ENCODE measurements at regions not wholly inside any gene's neighbourhood (a gene's known extent, or its start where the extent isn't known, plus 50 kb on each side); places are given as distances from the start of the nearest gene placed in this dataset.
A peak's percentile ranks its signal among the peaks of the same experiment; 100 is the strongest.

DNA sequence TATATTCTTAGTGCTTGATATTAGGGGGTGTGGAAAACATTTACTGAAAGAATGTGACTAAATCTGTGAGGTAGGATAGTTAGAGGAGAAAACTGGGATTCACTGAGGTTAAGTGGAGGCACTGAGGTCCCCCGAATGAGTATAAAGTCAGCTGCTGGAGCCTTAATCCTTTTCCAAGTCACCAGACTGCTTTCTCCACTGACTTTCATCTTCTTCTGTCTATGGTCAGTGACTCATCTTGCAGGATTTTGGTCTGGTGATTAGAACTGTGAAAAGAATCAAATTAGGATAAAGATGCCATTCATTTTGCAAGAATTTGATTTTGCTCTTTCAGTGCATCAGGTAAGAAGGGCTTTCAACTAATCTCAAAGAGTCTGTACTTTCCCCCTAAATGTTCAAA lies 89.3 kb upstream of the ALDH1A1 start:
- no peak for DNase-seq (ENCODE audit: insufficient read length, low spot score)

DNA sequence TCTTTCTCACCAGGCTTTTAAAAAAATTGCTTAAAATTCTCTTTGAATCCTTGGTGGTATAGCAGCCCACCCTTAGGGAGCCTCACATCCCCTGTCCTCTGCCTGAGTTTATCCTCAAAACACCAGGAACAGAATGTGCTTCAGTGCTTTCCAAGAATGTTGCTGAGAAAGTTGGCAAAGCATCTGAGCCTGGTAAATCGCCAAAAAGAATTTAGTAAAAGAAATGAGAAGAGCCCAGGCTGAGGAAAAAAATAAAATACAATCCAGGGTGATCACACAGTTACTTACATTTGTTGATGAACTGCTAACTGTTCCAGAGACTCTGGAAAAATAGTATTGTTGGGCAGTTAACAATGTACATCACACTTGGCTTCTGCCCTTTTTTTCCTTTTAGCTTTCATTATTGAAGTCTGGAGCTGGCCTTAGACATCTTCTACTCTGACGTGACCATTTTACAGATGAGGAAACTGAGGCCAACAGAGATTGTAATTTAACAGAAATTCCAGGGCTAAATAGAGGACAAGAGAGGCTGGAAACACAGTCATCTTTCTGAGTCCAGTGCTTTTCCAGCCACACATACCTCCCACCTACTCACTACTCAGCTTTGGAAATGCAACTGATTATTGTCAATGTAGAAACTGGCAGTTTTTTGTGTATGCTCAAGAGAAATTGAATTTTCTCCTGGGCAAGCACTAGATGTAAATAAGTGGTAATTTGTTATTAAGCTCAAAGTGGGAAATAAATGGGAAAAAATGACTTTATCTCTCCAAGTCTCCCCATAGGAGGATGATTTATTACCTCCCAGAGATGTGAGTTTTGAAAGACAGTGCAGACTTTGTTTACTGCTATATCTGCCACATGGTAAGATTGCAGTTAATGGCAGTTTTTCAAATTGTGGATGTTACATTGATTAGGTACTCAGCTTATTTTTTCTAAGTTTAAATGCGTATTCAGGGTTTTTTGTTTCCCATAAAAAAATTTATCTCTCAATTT lies 86.7 kb upstream of the ALDH1A1 start:
- no peak for DNase-seq (ENCODE audit: insufficient read length, low spot score)
- TF ChIP-seq TAF1 (IDR thresholded peaks at IDR 0.05; ENCODE audit: low read depth, low read length): no peak
- no peak for TF ChIP-seq SPI1 (IDR thresholded peaks at IDR 0.05; ENCODE audit: low read depth, low read length)
- no peak for TF ChIP-seq POU2F2 (IDR thresholded peaks at IDR 0.05; ENCODE audit: low read depth, low read length)
- no peak for TF ChIP-seq POLR2A (IDR thresholded peaks at IDR 0.05; ENCODE audit: low read depth, low read length)
- no peak for TF ChIP-seq PAX5 (IDR thresholded peaks at IDR 0.05; ENCODE audit: insufficient read depth, low read length, severe bottlenecking)
- TF ChIP-seq POLR2AphosphoS5 (IDR thresholded peaks at IDR 0.05; ENCODE audit: low read depth, low read length): no peak
- no peak for FAIRE-seq

More for the DNA sequence above, 89.3 kb upstream of the ALDH1A1 start:
- FAIRE-seq: no peak
- TF ChIP-seq TAF1 (IDR thresholded peaks at IDR 0.05; ENCODE audit: low read depth, low read length) (no peak), SPI1 (IDR thresholded peaks at IDR 0.05; ENCODE audit: low read depth, low read length) (no peak)

DNA sequence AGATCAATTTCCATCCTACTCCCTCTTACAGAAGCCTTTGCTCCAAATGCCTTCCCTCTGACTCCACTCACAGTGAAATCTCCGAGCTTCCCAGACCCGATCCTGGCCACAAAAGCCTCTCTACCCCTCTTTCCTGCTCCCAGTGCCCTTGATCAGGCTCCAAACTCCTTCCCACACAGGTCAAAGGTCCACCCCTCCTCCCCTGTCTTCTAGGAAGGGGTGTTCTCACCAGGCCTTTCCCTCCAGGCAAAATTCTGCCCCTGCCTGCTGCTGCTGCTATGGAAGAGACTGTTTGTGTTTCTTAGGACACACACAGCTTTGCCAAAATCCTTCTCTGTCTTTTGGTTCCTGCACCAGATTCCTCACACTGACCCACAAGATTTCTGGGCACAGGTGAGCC lies 85.8 kb upstream of the ALDH1A1 start:
- DNase-seq (ENCODE audit: insufficient read length, low spot score) (no peak), FAIRE-seq (no peak)
- TF ChIP-seq POLR2A (IDR thresholded peaks at IDR 0.05; ENCODE audit: low read depth, low read length): no peak
- no peak for TF ChIP-seq POU2F2 (IDR thresholded peaks at IDR 0.05; ENCODE audit: low read depth, low read length)
- TF ChIP-seq SPI1 (IDR thresholded peaks at IDR 0.05; ENCODE audit: low read depth, low read length): no peak
- no peak for TF ChIP-seq POLR2AphosphoS5 (IDR thresholded peaks at IDR 0.05; ENCODE audit: low read depth, low read length)
- no peak for TF ChIP-seq TAF1 (IDR thresholded peaks at IDR 0.05; ENCODE audit: low read depth, low read length)
- no peak for TF ChIP-seq PAX5 (IDR thresholded peaks at IDR 0.05; ENCODE audit: insufficient read depth, low read length, severe bottlenecking)

DNA sequence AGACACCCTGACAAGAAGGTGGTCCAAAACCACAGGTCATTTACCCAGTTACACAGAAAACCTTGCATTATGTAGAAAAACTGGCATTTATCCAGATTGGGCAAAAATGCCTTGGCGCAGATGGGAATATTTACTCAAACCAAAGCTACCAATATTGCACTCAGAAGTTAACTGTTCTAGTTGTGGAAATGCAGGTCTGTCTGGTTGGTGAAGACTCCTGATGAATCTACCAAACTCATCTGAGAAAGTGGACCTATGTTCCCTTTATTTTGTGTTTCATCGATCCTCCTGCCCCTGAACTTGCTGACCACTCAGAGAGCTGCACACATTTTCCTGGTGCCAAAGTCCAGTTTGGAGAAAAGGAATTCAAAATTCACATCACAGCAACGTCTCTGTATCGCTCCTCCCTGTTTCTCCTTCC lies 85.2 kb upstream of the ALDH1A1 start:
- no peak for FAIRE-seq
- DNase-seq (ENCODE audit: insufficient read length, low spot score): no peak
- TF ChIP-seq TAF1 (IDR thresholded peaks at IDR 0.05; ENCODE audit: low read depth, low read length): no peak
- TF ChIP-seq POLR2AphosphoS5 (IDR thresholded peaks at IDR 0.05; ENCODE audit: low read depth, low read length): no peak
- TF ChIP-seq SPI1 (IDR thresholded peaks at IDR 0.05; ENCODE audit: low read depth, low read length): no peak
- no peak for TF ChIP-seq POU2F2 (IDR thresholded peaks at IDR 0.05; ENCODE audit: low read depth, low read length)
- no peak for TF ChIP-seq POLR2A (IDR thresholded peaks at IDR 0.05; ENCODE audit: low read depth, low read length)
- no peak for TF ChIP-seq PAX5 (IDR thresholded peaks at IDR 0.05; ENCODE audit: insufficient read depth, low read length, severe bottlenecking)

DNA sequence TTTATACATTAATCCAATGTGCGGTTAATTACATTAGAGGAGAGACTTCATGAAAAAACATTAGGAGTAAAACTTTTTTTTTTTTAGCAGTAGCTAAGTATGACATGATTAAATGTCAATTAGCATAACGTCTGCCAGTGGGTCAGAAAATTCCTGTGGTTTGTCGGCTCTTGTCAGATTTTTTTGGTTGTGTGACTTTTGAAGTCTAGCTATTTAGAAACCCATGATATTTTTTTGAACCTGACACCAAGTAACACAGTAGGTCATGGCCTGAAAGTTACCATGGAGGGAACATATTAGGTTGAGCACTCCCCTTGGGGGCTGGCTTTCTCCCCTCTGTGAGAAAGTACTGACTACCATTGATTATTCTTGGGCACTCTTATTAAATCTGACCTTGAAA lies 84.8 kb upstream of the ALDH1A1 start:
- DNase-seq (ENCODE audit: insufficient read length, low spot score): no peak
- no peak for TF ChIP-seq SPI1 (IDR thresholded peaks at IDR 0.05; ENCODE audit: low read depth, low read length)
- TF ChIP-seq POLR2AphosphoS5 (IDR thresholded peaks at IDR 0.05; ENCODE audit: low read depth, low read length): no peak
- TF ChIP-seq POU2F2 (IDR thresholded peaks at IDR 0.05; ENCODE audit: low read depth, low read length): no peak
- TF ChIP-seq POLR2A (IDR thresholded peaks at IDR 0.05; ENCODE audit: low read depth, low read length): no peak
- TF ChIP-seq PAX5 (IDR thresholded peaks at IDR 0.05; ENCODE audit: insufficient read depth, low read length, severe bottlenecking): no peak
- TF ChIP-seq TAF1 (IDR thresholded peaks at IDR 0.05; ENCODE audit: low read depth, low read length): no peak
- no peak for FAIRE-seq

DNA sequence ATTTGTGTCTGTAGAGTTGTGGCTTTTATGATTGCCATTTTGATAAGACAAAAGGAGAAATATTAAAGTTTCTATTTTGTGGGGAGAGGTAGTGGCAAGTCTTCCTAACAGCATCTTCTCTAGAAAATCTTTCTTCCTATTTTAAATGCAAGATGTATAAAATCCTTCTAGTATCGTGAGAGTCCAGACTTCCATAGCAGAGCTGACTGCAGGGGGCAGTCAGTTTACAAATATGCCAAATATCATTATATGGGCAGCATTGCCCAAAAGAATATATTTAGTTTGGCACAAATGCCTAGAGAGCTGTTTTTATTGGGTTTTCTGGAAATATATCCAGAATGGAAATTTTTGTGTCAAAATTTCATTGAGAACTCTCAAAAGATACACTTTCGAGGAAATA lies 82.1 kb upstream of the ALDH1A1 start:
- TF ChIP-seq TAF1 (IDR thresholded peaks at IDR 0.05; ENCODE audit: low read depth, low read length): no peak
- no peak for TF ChIP-seq SPI1 (IDR thresholded peaks at IDR 0.05; ENCODE audit: low read depth, low read length)
- TF ChIP-seq POLR2A (IDR thresholded peaks at IDR 0.05; ENCODE audit: low read depth, low read length): no peak
- TF ChIP-seq POLR2AphosphoS5 (IDR thresholded peaks at IDR 0.05; ENCODE audit: low read depth, low read length): no peak
- TF ChIP-seq PAX5 (IDR thresholded peaks at IDR 0.05; ENCODE audit: insufficient read depth, low read length, severe bottlenecking): no peak
- TF ChIP-seq POU2F2 (IDR thresholded peaks at IDR 0.05; ENCODE audit: low read depth, low read length): no peak
- FAIRE-seq: no peak

DNA sequence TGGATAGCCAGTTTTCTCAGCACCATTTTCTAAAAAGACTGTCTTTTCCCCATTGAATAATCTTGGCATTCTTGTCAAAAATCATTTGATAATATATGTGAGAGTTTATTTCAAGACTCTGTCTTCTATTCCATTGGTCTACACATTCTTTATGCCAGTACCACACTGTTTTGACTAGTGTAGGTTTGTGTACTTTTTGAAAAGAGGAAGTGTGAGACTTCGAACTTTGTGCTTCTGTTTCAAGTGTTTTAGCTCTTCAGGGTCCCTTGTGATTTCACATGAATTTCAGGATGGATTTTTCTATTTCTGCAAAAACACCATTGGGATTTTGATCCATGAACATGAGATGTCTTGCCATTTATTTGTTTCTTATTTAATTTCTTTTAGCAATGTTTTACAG lies 78.5 kb upstream of the ALDH1A1 start:
- TF ChIP-seq TAF1 (IDR thresholded peaks at IDR 0.05; ENCODE audit: low read depth, low read length): no peak
- peak; percentile 77 for TF ChIP-seq SPI1 (IDR thresholded peaks at IDR 0.05; ENCODE audit: low read depth, low read length)
- FAIRE-seq (no peak), DNase-seq (ENCODE audit: insufficient read length, low spot score) (no peak)

More for the DNA sequence above, 82.1 kb upstream of the ALDH1A1 start:
- no peak for DNase-seq (ENCODE audit: insufficient read length, low spot score)

DNA sequence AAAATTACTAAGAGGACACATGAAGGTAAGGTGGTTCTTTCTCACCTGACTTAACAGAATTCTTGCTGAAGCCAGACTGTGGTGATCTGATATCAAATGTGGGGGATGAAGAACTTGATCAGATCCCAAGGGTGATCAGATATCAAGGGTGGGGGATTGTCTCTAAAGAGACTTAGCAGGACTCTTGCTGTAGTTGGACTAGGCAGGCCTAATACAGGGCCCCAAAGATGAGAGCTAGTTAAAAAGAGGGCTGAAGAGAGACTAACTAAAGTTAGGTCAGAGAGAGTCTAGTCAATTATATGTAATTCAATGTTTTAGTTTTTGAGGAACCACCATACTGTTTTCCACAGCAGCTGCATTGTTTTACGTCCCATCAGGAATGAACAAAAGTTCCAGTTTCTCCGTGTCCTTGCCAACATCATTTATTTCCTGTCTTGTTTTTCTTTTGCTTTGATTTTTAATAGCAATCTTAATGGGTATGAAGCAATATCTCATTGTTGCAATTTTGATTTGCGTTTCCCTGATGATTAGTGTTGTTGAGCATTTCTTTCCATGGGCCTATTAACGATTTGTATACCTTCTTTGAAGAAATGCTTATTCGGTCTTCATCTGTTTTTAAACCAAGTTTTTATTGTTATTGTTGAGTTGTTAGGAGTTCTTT lies 77.6 kb upstream of the ALDH1A1 start:
- TF ChIP-seq PAX5 (IDR thresholded peaks at IDR 0.05; ENCODE audit: insufficient read depth, low read length, severe bottlenecking) (no peak), SPI1 (IDR thresholded peaks at IDR 0.05; ENCODE audit: low read depth, low read length) (no peak), POLR2AphosphoS5 (IDR thresholded peaks at IDR 0.05; ENCODE audit: low read depth, low read length) (no peak), POU2F2 (IDR thresholded peaks at IDR 0.05; ENCODE audit: low read depth, low read length) (no peak), TAF1 (IDR thresholded peaks at IDR 0.05; ENCODE audit: low read depth, low read length) (no peak), POLR2A (IDR thresholded peaks at IDR 0.05; ENCODE audit: low read depth, low read length) (no peak)
- DNase-seq (ENCODE audit: insufficient read length, low spot score) (no peak), FAIRE-seq (no peak)

DNA sequence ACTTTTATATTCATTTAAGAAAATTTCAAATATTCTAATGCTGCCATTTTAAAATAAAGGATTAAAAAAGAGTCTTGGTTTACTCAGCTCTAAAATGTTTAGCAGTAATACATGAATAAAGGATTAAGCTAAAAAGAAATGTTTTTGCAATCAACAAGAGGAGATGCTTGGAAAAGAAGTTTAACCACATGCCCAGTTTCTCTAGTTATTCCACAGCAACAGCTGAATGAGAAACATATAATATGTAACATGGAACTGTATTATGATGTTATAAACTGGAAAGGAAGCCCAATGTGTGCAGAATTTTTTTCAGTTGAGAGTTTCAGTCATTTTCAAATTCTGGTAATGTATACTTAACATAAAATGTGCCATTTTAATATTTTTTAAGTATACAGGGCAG lies 76.5 kb upstream of the ALDH1A1 start:
- DNase-seq (ENCODE audit: insufficient read length, low spot score): no peak
- TF ChIP-seq TAF1 (IDR thresholded peaks at IDR 0.05; ENCODE audit: low read depth, low read length) (no peak), SPI1 (IDR thresholded peaks at IDR 0.05; ENCODE audit: low read depth, low read length) (no peak)
- no peak for FAIRE-seq

DNA sequence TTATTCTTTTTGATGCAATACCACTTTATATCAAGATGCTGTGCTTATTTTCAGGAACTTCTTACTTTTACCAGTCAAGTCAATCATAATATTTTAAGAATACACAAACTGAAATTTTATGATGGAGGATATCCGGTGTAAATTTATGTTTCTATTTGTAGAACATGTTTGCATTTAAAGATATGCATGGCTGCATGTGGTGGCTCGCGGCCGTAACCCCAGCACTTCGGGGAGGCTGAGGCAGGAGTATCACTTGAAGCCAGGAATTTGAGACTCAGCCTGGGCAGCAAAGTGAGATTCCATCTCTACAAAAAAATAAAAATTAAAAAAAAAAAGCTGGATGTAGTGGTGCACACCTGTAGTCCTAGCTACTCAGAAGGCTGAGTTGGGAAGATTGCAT lies 73.5 kb upstream of the ALDH1A1 start:
- DNase-seq (ENCODE audit: insufficient read length, low spot score): no peak
- no peak for FAIRE-seq
- TF ChIP-seq PAX5 (IDR thresholded peaks at IDR 0.05; ENCODE audit: insufficient read depth, low read length, severe bottlenecking) (no peak), SPI1 (IDR thresholded peaks at IDR 0.05; ENCODE audit: low read depth, low read length) (no peak), POLR2A (IDR thresholded peaks at IDR 0.05; ENCODE audit: low read depth, low read length) (no peak), TAF1 (IDR thresholded peaks at IDR 0.05; ENCODE audit: low read depth, low read length) (no peak), POLR2AphosphoS5 (IDR thresholded peaks at IDR 0.05; ENCODE audit: low read depth, low read length) (no peak), POU2F2 (IDR thresholded peaks at IDR 0.05; ENCODE audit: low read depth, low read length) (no peak)
